ENCODE measurements at regions not wholly inside any gene's neighbourhood (a gene's known extent, or its start where the extent isn't known, plus 50 kb on each side); places are given as distances from the start of the nearest gene placed in this dataset.

- intact Hi-C loops (cut with DNase I; ENCODE audit: low total_unique reads) (no loop called here), in situ Hi-C loops (cut with MboI; ENCODE audit: low pct_ligation_motif_present in 1 of 4, low pct_unique_long_range_greater_than_20kb in 1 of 4, low sequenced_read_pairs in 3 of 4) (no loop called here)
- H3K9me3 ChIP-seq: no peaks in the 10 kb centered on the region
- WGBS, 2 donors (ENCODE audit: low coverage in 1 of 2): 56 to 73% methylated on average over 1 of the region's 1 CpG
- TF ChIP-seq, protein P1, sequence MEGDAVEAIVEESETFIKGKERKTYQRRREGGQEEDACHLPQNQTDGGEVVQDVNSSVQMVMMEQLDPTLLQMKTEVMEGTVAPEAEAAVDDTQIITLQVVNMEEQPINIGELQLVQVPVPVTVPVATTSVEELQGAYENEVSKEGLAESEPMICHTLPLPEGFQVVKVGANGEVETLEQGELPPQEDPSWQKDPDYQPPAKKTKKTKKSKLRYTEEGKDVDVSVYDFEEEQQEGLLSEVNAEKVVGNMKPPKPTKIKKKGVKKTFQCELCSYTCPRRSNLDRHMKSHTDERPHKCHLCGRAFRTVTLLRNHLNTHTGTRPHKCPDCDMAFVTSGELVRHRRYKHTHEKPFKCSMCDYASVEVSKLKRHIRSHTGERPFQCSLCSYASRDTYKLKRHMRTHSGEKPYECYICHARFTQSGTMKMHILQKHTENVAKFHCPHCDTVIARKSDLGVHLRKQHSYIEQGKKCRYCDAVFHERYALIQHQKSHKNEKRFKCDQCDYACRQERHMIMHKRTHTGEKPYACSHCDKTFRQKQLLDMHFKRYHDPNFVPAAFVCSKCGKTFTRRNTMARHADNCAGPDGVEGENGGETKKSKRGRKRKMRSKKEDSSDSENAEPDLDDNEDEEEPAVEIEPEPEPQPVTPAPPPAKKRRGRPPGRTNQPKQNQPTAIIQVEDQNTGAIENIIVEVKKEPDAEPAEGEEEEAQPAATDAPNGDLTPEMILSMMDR (IDR thresholded peaks at IDR 0.05): no peak
- TF ChIP-seq EP300 (IDR thresholded peaks at IDR 0.05; ENCODE audit: low read depth) (no peak), POLR2AphosphoS5 (IDR thresholded peaks at IDR 0.05) (no peak), POLR2A (IDR thresholded peaks at IDR 0.05) (no peak)
- H3K4me1 ChIP-seq: no peaks in the 10 kb centered on the region
- H3K36me3 ChIP-seq: no peaks in the 10 kb centered on the region
- no peak overlapping the region for H3K4me3 ChIP-seq
- no peak for DNase-seq
- H3K27ac ChIP-seq: no peak overlapping the region
- H3K27me3 ChIP-seq: no peaks in the 10 kb centered on the region
Observed at GRCh38 chr9:106156465-106156864, 462.1 kb downstream of the TMEM38B start.

- Histone ChIP-seq H3K4me3 (no peak overlapping the region), H3K9me3 (no peaks in the 10 kb centered on the region), H3K4me1 (peaks cover 0 to 2% (median under 1%) of the 10 kb centered on the region in 4 donors), H3K36me3 (no peaks in the 10 kb centered on the region), H3K27me3 (no peaks in the 10 kb centered on the region), H3K27ac (no peak overlapping the region)
- WGBS, 2 donors (ENCODE audit: low coverage in 1 of 2): 89 to 96% methylated on average over 1 of the region's 1 CpG
- DNase-seq: no peak
- in situ Hi-C loops (cut with MboI; ENCODE audit: low pct_ligation_motif_present in 1 of 4, low pct_unique_long_range_greater_than_20kb in 1 of 4, low sequenced_read_pairs in 3 of 4) (no loop called here), intact Hi-C loops (cut with DNase I; ENCODE audit: low total_unique reads) (no loop called here)
- TF ChIP-seq POLR2A (IDR thresholded peaks at IDR 0.05) (no peak), POLR2AphosphoS5 (IDR thresholded peaks at IDR 0.05) (no peak), EP300 (IDR thresholded peaks at IDR 0.05; ENCODE audit: low read depth) (no peak)
- TF ChIP-seq, protein P1 (IDR thresholded peaks at IDR 0.05): no peak
Observed at GRCh38 chr9:106172265-106172664, 477.9 kb downstream of the TMEM38B start.

DNA sequence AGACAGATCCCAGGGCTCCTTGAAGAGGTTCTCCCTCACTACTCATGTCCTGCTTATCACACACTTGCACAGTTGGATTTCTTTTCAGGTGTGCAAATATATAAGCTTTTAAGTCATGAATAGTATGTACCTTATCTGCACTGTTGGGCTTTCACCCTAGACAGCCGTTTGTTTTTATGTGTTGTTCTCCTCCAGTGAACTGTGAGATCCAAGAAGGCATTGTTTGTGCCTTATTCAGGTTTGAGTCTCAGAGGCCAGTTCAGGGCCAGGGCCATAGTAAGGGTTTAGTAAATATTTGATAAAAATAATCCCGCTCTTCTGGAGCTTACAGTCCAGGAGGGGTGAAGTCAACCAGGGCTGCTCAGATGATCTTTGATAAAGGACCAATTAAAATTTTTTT lies 480.0 kb downstream of the TMEM38B start:
- no peak for DNase-seq
- no peak overlapping the region for H3K27ac ChIP-seq
- no peak overlapping the region for H3K4me3 ChIP-seq
- H3K27me3 ChIP-seq: no peaks in the 10 kb centered on the region
- in situ Hi-C loops (cut with MboI; ENCODE audit: low pct_ligation_motif_present in 1 of 4, low pct_unique_long_range_greater_than_20kb in 1 of 4, low sequenced_read_pairs in 3 of 4): no loop called here
- intact Hi-C loops (cut with DNase I; ENCODE audit: low total_unique reads): no loop called here
- peaks cover 0 to 7% (median 1%) of the 10 kb centered on the region in 4 donors for H3K4me1 ChIP-seq
- 50 to 64% methylated on average over 1 to 2 of the region's 2 CpGs for WGBS, 2 donors (ENCODE audit: low coverage in 1 of 2)
- no peaks in the 10 kb centered on the region for H3K9me3 ChIP-seq
- H3K36me3 ChIP-seq: no peaks in the 10 kb centered on the region
- no peak for TF ChIP-seq POLR2A (IDR thresholded peaks at IDR 0.05)
- TF ChIP-seq POLR2AphosphoS5 (IDR thresholded peaks at IDR 0.05): no peak
- TF ChIP-seq EP300 (IDR thresholded peaks at IDR 0.05; ENCODE audit: low read depth): no peak
- TF ChIP-seq, protein P1 (IDR thresholded peaks at IDR 0.05): no peak

- Histone ChIP-seq H3K36me3 (no peaks in the 10 kb centered on the region), H3K27me3 (no peaks in the 10 kb centered on the region), H3K27ac (no peak overlapping the region), H3K4me3 (no peak overlapping the region), H3K9me3 (no peaks in the 10 kb centered on the region), H3K4me1 (peaks cover 0 to 7% (median 1%) of the 10 kb centered on the region in 4 donors)
- intact Hi-C loops (cut with DNase I; ENCODE audit: low total_unique reads) (no loop called here), in situ Hi-C loops (cut with MboI; ENCODE audit: low pct_ligation_motif_present in 1 of 4, low pct_unique_long_range_greater_than_20kb in 1 of 4, low sequenced_read_pairs in 3 of 4) (no loop called here)
- TF ChIP-seq EP300 (IDR thresholded peaks at IDR 0.05; ENCODE audit: low read depth): no peak
- no peak for TF ChIP-seq POLR2A (IDR thresholded peaks at IDR 0.05)
- no peak for TF ChIP-seq POLR2AphosphoS5 (IDR thresholded peaks at IDR 0.05)
- TF ChIP-seq, protein P1 (IDR thresholded peaks at IDR 0.05): no peak
- 29 to 45% methylated on average over 1 of the region's 1 CpG for WGBS, 2 donors (ENCODE audit: low coverage in 1 of 2)
- DNase-seq: no peak
Observed at GRCh38 chr9:106177216-106177615, 482.9 kb downstream of the TMEM38B start.
